Lower leg skin (tissue), 4 donors: ENCODE measurements at regions not wholly inside any gene's neighbourhood (a gene's known extent, or its start where the extent isn't known, plus 50 kb on each side); places are given as distances from the start of the nearest gene placed in this dataset.
"Not testable (repeated sequence)": the region's sequence is repeated elsewhere in the genome, so short reads cannot be mapped to it uniquely, and the experiment has no call there.

Experiments
- DNase-seq, 2 donors: peaks; one replicate each; pipeline ENCODE4 v3.0.0-alpha.2; 2019; ENCODE audit warnings: low spot score in 2 of 2
- H3K4me3 ChIP-seq: fragments of 200-600 bp; sonication (generic); 2 replicates; pipeline ENCODE4 v1.5.1; 2017; ENCODE audit warnings: mild to moderate bottlenecking, low read depth; ENCODE audit not compliant: poor library complexity, severe bottlenecking
- CTCF ChIP-seq, 3 donors: fragments of 450-650 bp; IDR thresholded peaks; one replicate each; pipeline ENCODE4 v1.5.1; 2016; ENCODE audit warnings: antibody characterized with exemption in 3 of 3, mild to moderate bottlenecking in 3 of 3, moderate library complexity in 2 of 3
- POLR2A ChIP-seq, 2 donors: fragments of 450-650 bp; IDR thresholded peaks; one replicate each; pipeline ENCODE4 v1.6.1; 2016 to 2017; ENCODE audit warnings: antibody characterized with exemption in 2 of 2, mild to moderate bottlenecking in 1 of 2, moderate library complexity in 1 of 2
- WGBS, 2 donors: methylation state at CpG; one replicate each; pipeline ENCODE4 v1.1.5; 2018; 5-methylcytosine and 5-hydroxymethylcytosine counted together
- intact Hi-C: fragments of 100-400 bp; cut with DNase I; formaldehyde crosslinking; loops from one replicate; pipeline ENCODE4 v1.15.0; 2023; ENCODE audit warnings: low total_unique reads

- no peak for DNase-seq
- 52 to 53% methylated on average over 4 of the region's 4 CpGs for WGBS, 2 donors
- TF ChIP-seq CTCF (IDR thresholded peaks at IDR 0.05) (no peak), POLR2A (IDR thresholded peaks at IDR 0.05) (no peak)
- intact Hi-C loops: loop anchor here (5.0 kb wide), 1 partner anchor 210 kb away; no protein-coding TSS in a partner anchor
- H3K4me3 ChIP-seq: no peak overlapping the region
These were observed 102.6 kb upstream of the ALDH3B2 start for GRCh38 chr11:67776852-67777520.

- intact Hi-C loops, DNase-seq, H3K4me3 ChIP-seq: not testable (repeated sequence)
- WGBS, 2 donors: 37 to 58% methylated on average over 8 of the region's 8 CpGs
These were observed 99.8 kb upstream of the ALDH3B2 start for GRCh38 chr11:67774175-67774574.

- H3K4me3 ChIP-seq, DNase-seq, intact Hi-C loops: not testable (repeated sequence)
- 87 to 88% methylated on average over 11 of the region's 11 CpGs for WGBS, 2 donors
These were observed 93.7 kb upstream of the ALDH3B2 start for GRCh38 chr11:67768001-67768730.

- DNase-seq, H3K4me3 ChIP-seq, intact Hi-C loops: not testable (repeated sequence)
- 66 to 69% methylated on average over 7 of the region's 7 CpGs for WGBS, 2 donors
These were observed 86.8 kb upstream of the ALDH3B2 start for GRCh38 chr11:67761211-67761610.

GRCh38 chr11:67759321-67759720 lies 84.9 kb upstream of the ALDH3B2 start:
- H3K4me3 ChIP-seq, intact Hi-C loops, DNase-seq: not testable (repeated sequence)
- 60 to 69% methylated on average over 3 of the region's 3 CpGs for WGBS, 2 donors

GRCh38 chr11:67758467-67758866 lies 84.0 kb upstream of the ALDH3B2 start:
- WGBS, 2 donors: 70 to 73% methylated on average over 6 of the region's 6 CpGs
- H3K4me3 ChIP-seq, intact Hi-C loops: not testable (repeated sequence)
- peak in 1 of 2 donors; percentile 8 for DNase-seq

GRCh38 chr11:67758009-67758408 lies 83.6 kb upstream of the ALDH3B2 start:
- intact Hi-C loops, H3K4me3 ChIP-seq: not testable (repeated sequence)
- WGBS, 2 donors: 36 to 75% methylated on average over 5 of the region's 5 CpGs
- peak in 1 of 2 donors; percentile 48 for DNase-seq

- DNase-seq: peak in 1 of 2 donors; percentile 40
- H3K4me3 ChIP-seq, intact Hi-C loops: not testable (repeated sequence)
- WGBS, 2 donors: 32 to 42% methylated on average over 3 to 4 of the region's 4 CpGs
These were observed 79.4 kb upstream of the ALDH3B2 start for GRCh38 chr11:67753820-67754219.

GRCh38 chr11:67745181-67745726 lies 70.8 kb upstream of the ALDH3B2 start:
- no peak for DNase-seq
- TF ChIP-seq CTCF (IDR thresholded peaks at IDR 0.05): peak in 1 of 3 donors; percentile 29
- no peak for TF ChIP-seq POLR2A (IDR thresholded peaks at IDR 0.05)
- intact Hi-C loops: no loop called here
- 69 to 95% methylated on average over 11 of the region's 11 CpGs for WGBS, 2 donors
- H3K4me3 ChIP-seq: no peak overlapping the region

- DNase-seq, intact Hi-C loops, H3K4me3 ChIP-seq: not testable (repeated sequence)
- WGBS, 2 donors: 86 to 88% methylated on average over 9 of the region's 9 CpGs
These were observed 69.8 kb upstream of the ALDH3B2 start for GRCh38 chr11:67744231-67744630.

GRCh38 chr11:67738231-67738630 lies 63.8 kb upstream of the ALDH3B2 start:
- intact Hi-C loops, H3K4me3 ChIP-seq: not testable (repeated sequence)
- DNase-seq: peak in 1 of 2 donors; percentile 18
- WGBS, 2 donors: 72 to 89% methylated on average over 13 to 14 of the region's 14 CpGs

- H3K4me3 ChIP-seq, intact Hi-C loops: not testable (repeated sequence)
- DNase-seq: peak in 1 of 2 donors; percentile 32
- WGBS, 2 donors: 56 to 57% methylated on average over 9 of the region's 9 CpGs
These were observed 63.2 kb upstream of the ALDH3B2 start for GRCh38 chr11:67737562-67738080.
